Ovary (tissue), 3 donors: ENCODE measurements at regions not wholly inside any gene's neighbourhood (a gene's known extent, or its start where the extent isn't known, plus 50 kb on each side); places are given as distances from the start of the nearest gene placed in this dataset.

ENCODE experiments used
- CTCF ChIP-seq, 3 donors: fragments of 450-650 bp in 2 of 3; fragments of 200-600 bp in 1 of 3; IDR thresholded peaks; one replicate each; pipeline versions ENCODE4 v1.5.1 to v1.8.0; 2016 to 2022; ENCODE audit warnings: antibody characterized with exemption in 3 of 3, mild to moderate bottlenecking in 1 of 3
- EP300 ChIP-seq: sonication (generic); formaldehyde crosslinking; IDR thresholded peaks from one replicate; pipeline ENCODE4 v1.6.1; 2017; ENCODE audit warnings: antibody characterized with exemption
- POLR2A ChIP-seq: fragments of 450-650 bp; IDR thresholded peaks from one replicate; pipeline ENCODE4 v1.6.1; 2017; ENCODE audit warnings: antibody characterized with exemption, mild to moderate bottlenecking, moderate library complexity
- donor health status: DM: no; HTN: no; CAD: no.

GRCh38 chrX:13419918-13420317, 100.1 kb upstream of the ATXN3L start:
- TF ChIP-seq CTCF (IDR thresholded peaks at IDR 0.05) (no peak), POLR2A (no peak), EP300 (no peak)
